MCF 10A (cell line): ENCODE measurements at regions not wholly inside any gene's neighbourhood (a gene's known extent, or its start where the extent isn't known, plus 50 kb on each side); places are given as distances from the start of the nearest gene placed in this dataset.

Source experiments
- BruUV-seq: library from RNA; stranded (reverse); fragments of 400-500 nt; replicated peaks from 2 replicates; lab custom pipeline; 2021; lab: Mats Ljungman, UMichigan
- CTCF ChIA-PET: fragments of 300-600 bp; sonication (Branson Sonifier 250); formaldehyde crosslinking; extraction: SDS; loops from one replicate; lab custom pipeline; 2021; ENCODE audit warnings: antibody characterized with exemption, inconsistent platforms; lab: Yijun Ruan, JAX
- POLR2A ChIA-PET: fragments of 300-600, 350-650 bp; sonication (Branson Sonifier 250); formaldehyde crosslinking; extraction: SDS; loops from one replicate; lab custom pipeline; 2020; ENCODE audit warnings: antibody characterized with exemption, inconsistent platforms; lab: Yijun Ruan, JAX
- DNase-seq: peaks from one replicate; pipeline ENCODE4 v3.0.0-alpha.2; 2018; ENCODE audit not compliant: unreplicated experiment
- H3K27ac Mint-ChIP-seq: one replicate; pipeline ENCODE4 v1.8.0; 2022; ENCODE audit warnings: mild to moderate bottlenecking, low read depth, mixed read lengths; ENCODE audit not compliant: unreplicated experiment
- H3K27me3 Mint-ChIP-seq: one replicate; pipeline ENCODE4 v1.8.0; 2022; ENCODE audit warnings: mixed read lengths; ENCODE audit not compliant: insufficient read depth, unreplicated experiment
- H3K36me3 Mint-ChIP-seq: one replicate; pipeline ENCODE4 v1.8.0; 2022; ENCODE audit warnings: mild to moderate bottlenecking, moderate library complexity, mixed read lengths; ENCODE audit not compliant: insufficient read depth, unreplicated experiment
- H3K4me1 Mint-ChIP-seq: one replicate; pipeline ENCODE4 v1.8.0; 2022; ENCODE audit warnings: mixed read lengths; ENCODE audit not compliant: insufficient read depth, unreplicated experiment
- H3K4me3 Mint-ChIP-seq: one replicate; pipeline ENCODE4 v1.8.0; 2022; ENCODE audit warnings: mild to moderate bottlenecking, moderate library complexity, mixed read lengths; ENCODE audit not compliant: unreplicated experiment
- H3K9me3 Mint-ChIP-seq: one replicate; pipeline ENCODE4 v1.8.0; 2022; ENCODE audit warnings: mixed read lengths; ENCODE audit not compliant: unreplicated experiment
- CTCF ChIP-seq: fragments of 200-600 bp; IDR thresholded peaks from one replicate; pipeline ENCODE4 v1.8.0; 2022; ENCODE audit warnings: antibody characterized with exemption, mild to moderate bottlenecking; ENCODE audit not compliant: unreplicated experiment
- intact Hi-C: fragments of 100-400 bp; cut with micrococcal nuclease; formaldehyde crosslinking; loops from 2 replicates; pipeline ENCODE4 v1.14.1; 2022

GRCh38 chr5:14944350-14944739 lies 72.8 kb upstream of the ANKH start:
- no peak overlapping the region for H3K4me3 Mint-ChIP-seq
- POLR2A ChIA-PET = interaction anchor here (0.6 to 0.9 kb wide), 2 partner anchors 19 to 69 kb away, joined by 3 read pairs; no protein-coding TSS in a partner anchor
- no TSS peak for BruUV-seq
- no peak for DNase-seq
- no peaks in the 10 kb centered on the region for H3K27me3 Mint-ChIP-seq
- H3K9me3 Mint-ChIP-seq = no peaks in the 10 kb centered on the region
- no peak overlapping the region for H3K27ac Mint-ChIP-seq
- peaks cover 6% of the 10 kb centered on the region for H3K4me1 Mint-ChIP-seq
- no peaks in the 10 kb centered on the region for H3K36me3 Mint-ChIP-seq
- no peak for TF ChIP-seq CTCF
- CTCF ChIA-PET = interaction anchor here (0.5 to 1.2 kb wide), 3 partner anchors 126 to 214 kb away, joined by 3 read pairs; no protein-coding TSS in a partner anchor
- intact Hi-C loops = no loop called here

DNA sequence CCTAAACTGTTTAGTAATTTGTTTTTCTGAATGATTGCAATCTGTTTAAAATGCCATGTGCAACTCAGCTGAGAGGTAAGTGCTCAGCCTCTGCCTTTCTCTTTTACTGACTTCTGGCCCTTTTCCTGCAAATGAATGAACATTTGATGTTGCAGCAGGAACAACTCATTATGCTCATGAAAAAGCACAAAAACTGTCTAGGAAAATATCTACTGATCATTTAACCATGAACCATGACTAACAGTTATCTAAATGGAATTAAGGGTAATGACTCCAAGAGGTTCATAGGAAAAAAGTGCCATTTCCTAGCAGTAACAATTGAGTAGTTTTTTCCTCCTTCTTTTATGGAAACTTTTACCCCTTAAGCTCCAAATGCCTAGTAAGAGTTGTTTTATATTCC lies 70.6 kb upstream of the ANKH start:
- intact Hi-C loops = no loop called here
- Mint-ChIP-seq H3K36me3 (no peaks in the 10 kb centered on the region), H3K4me3 (no peak overlapping the region), H3K4me1 (peaks cover 6% of the 10 kb centered on the region), H3K27ac (no peak overlapping the region), H3K27me3 (no peaks in the 10 kb centered on the region), H3K9me3 (no peaks in the 10 kb centered on the region)
- ChIA-PET POLR2A (no interaction called here), CTCF (interaction anchor here (0.6 to 1.8 kb wide), 3 partner anchors 61 to 264 kb away, joined by 3 to 8 read pairs (median 3); no protein-coding TSS in a partner anchor)
- TF ChIP-seq CTCF = no peak
- no TSS peak for BruUV-seq
- DNase-seq = no peak

DNA sequence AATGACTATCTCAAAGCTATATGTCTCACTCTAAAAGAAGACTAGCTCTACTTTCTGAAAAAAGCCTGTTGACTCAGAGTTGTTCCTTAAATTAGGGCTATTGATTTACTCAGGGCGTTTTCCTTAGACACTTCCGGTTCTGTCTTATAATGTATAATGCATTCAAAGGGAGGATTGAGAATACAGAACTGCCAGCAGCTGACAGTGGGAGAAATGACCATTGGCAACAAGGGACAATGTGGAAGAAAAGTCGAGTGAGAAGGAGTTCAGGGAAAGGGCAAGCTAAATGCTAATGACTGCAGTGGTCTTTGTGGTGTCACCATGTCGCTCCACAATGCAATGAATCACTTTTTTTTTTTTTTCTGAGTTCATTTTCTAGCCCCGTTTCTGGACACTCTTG lies 65.7 kb upstream of the ANKH start:
- CTCF ChIA-PET = no interaction called here
- no peak for TF ChIP-seq CTCF
- Mint-ChIP-seq H3K4me3 (no peak overlapping the region), H3K4me1 (no peaks in the 10 kb centered on the region), H3K9me3 (no peaks in the 10 kb centered on the region), H3K27me3 (no peaks in the 10 kb centered on the region), H3K36me3 (no peaks in the 10 kb centered on the region), H3K27ac (no peak overlapping the region)
- no TSS peak for BruUV-seq
- no peak for DNase-seq
- intact Hi-C loops = no loop called here
- POLR2A ChIA-PET = interaction anchor here (0.8 kb wide), 1 partner anchor 36 kb away, joined by 6 read pairs; no protein-coding TSS in a partner anchor

GRCh38 chr5:14936588-14936987 lies 65.0 kb upstream of the ANKH start:
- TF ChIP-seq CTCF = no peak
- no peaks in the 10 kb centered on the region for H3K27me3 Mint-ChIP-seq
- BruUV-seq = no TSS peak
- no peaks in the 10 kb centered on the region for H3K36me3 Mint-ChIP-seq
- intact Hi-C loops = no loop called here
- no peak overlapping the region for H3K4me3 Mint-ChIP-seq
- ChIA-PET POLR2A (interaction anchor here (0.8 kb wide), 1 partner anchor 35 kb away, joined by 6 read pairs; no protein-coding TSS in a partner anchor), CTCF (no interaction called here)
- no peaks in the 10 kb centered on the region for H3K9me3 Mint-ChIP-seq
- H3K4me1 Mint-ChIP-seq = no peaks in the 10 kb centered on the region
- no peak overlapping the region for H3K27ac Mint-ChIP-seq
- DNase-seq = no peak
